Gastroesophageal sphincter (tissue), 3 donors: ENCODE measurements at regions not wholly inside any gene's neighbourhood (a gene's known extent, or its start where the extent isn't known, plus 50 kb on each side); places are given as distances from the start of the nearest gene placed in this dataset.

Experiments used
- EP300 ChIP-seq: sonication (generic); formaldehyde crosslinking; IDR thresholded peaks from one replicate; pipeline ENCODE4 v1.6.1; 2017; ENCODE audit warnings: antibody characterized with exemption, mild to moderate bottlenecking
- POLR2A ChIP-seq, 2 donors: fragments of 450-650 bp; IDR thresholded peaks; one replicate each; pipeline ENCODE4 v1.6.1; 2017; ENCODE audit warnings: antibody characterized with exemption in 2 of 2, mild to moderate bottlenecking in 2 of 2, moderate library complexity in 1 of 2
- POLR2AphosphoS5 ChIP-seq: sonication (generic); formaldehyde crosslinking; IDR thresholded peaks from one replicate; pipeline ENCODE4 v1.6.1; 2017; ENCODE audit warnings: antibody characterized with exemption
- TF ChIP-seq, protein P1 (sequence below), 4 experiments: fragments of 200-600 bp in 2 of 4; fragments of 450-650 bp in 2 of 4; sonication (generic) in 1 of 4; IDR thresholded peaks; one replicate each; pipeline ENCODE4 v1.5.1; 2017 to 2019; ENCODE audit warnings: antibody characterized with exemption in 4 of 4, mild to moderate bottlenecking in 2 of 4, moderate library complexity in 2 of 4

- TF ChIP-seq, protein P1, sequence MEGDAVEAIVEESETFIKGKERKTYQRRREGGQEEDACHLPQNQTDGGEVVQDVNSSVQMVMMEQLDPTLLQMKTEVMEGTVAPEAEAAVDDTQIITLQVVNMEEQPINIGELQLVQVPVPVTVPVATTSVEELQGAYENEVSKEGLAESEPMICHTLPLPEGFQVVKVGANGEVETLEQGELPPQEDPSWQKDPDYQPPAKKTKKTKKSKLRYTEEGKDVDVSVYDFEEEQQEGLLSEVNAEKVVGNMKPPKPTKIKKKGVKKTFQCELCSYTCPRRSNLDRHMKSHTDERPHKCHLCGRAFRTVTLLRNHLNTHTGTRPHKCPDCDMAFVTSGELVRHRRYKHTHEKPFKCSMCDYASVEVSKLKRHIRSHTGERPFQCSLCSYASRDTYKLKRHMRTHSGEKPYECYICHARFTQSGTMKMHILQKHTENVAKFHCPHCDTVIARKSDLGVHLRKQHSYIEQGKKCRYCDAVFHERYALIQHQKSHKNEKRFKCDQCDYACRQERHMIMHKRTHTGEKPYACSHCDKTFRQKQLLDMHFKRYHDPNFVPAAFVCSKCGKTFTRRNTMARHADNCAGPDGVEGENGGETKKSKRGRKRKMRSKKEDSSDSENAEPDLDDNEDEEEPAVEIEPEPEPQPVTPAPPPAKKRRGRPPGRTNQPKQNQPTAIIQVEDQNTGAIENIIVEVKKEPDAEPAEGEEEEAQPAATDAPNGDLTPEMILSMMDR (IDR thresholded peaks at IDR 0.05), result no peak
- TF ChIP-seq EP300 (no peak), POLR2AphosphoS5 (no peak), POLR2A (IDR thresholded peaks at IDR 0.05) (no peak)
These were observed 73.5 kb downstream of the SOX4 start for GRCh38 chr6:21666853-21667681.
